ENCODE measurements at regions not wholly inside any gene's neighbourhood (a gene's known extent, or its start where the extent isn't known, plus 50 kb on each side); places are given as distances from the start of the nearest gene placed in this dataset.
"Not testable (repeated sequence)": the region's sequence is repeated elsewhere in the genome, so short reads cannot be mapped to it uniquely, and the experiment has no call there.

DNA sequence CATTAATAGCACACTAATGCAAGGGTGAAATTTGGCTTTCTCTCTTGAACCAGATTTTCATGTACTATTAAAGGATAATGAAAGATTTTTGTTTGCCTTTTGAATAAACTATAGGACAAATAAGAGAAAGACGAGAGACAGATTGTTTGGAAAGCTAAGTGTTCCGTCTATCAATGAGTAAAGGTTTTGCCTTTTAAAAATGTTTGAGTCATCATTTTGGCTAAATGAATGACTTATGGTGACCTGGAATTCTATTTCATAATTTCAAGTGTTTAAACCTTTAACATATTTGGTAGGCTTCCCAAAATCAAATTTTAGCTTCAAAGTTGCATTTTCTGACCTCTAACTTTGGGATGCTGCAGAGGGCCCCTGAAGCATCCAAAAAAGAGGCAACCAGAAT is 145.2 kb downstream of the SLC25A46 start:
- no peaks in the 10 kb centered on the region for H3K4me1 ChIP-seq

DNA sequence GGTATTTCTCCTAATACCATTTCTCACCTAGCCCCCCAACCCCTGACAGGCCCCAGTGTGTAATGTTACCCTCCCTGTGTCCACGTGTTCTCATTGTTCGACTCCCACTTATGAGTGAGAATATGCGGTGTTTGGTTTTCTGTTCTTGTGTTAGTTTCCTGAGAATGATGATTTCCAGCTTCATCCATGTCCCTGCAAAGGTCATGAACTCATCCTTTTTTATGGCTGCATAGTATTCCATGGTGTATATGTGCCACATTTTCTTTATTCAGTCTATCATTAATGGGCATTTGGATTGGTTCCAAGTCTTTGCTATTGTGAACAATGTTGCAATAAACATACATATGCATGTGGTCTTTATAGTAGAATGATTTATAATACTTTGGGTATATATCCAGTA is 148.4 kb downstream of the SLC25A46 start:
- H3K27ac ChIP-seq, H3K36me3 ChIP-seq, H3K4me3 ChIP-seq, H3K9ac ChIP-seq, H4K20me1 ChIP-seq, H3K9me3 ChIP-seq, H3K4me2 ChIP-seq, H3K4me1 ChIP-seq, H3K27me3 ChIP-seq: not testable (repeated sequence)

More for the DNA sequence above, 145.2 kb downstream of the SLC25A46 start:
- H3K9me3 ChIP-seq, result no peaks in the 10 kb centered on the region
- no peak overlapping the region for H3K9ac ChIP-seq
- no peak overlapping the region for H3K4me2 ChIP-seq
- H3K27ac ChIP-seq, result no peak overlapping the region
- H3K27me3 ChIP-seq, result no peaks in the 10 kb centered on the region
- no peak for TF ChIP-seq Cebpa-rat (IDR thresholded peaks at IDR 0.05)
- no peaks in the 10 kb centered on the region for H4K20me1 ChIP-seq
- H3K36me3 ChIP-seq, result no peaks in the 10 kb centered on the region
- no peak overlapping the region for H3K4me3 ChIP-seq

DNA sequence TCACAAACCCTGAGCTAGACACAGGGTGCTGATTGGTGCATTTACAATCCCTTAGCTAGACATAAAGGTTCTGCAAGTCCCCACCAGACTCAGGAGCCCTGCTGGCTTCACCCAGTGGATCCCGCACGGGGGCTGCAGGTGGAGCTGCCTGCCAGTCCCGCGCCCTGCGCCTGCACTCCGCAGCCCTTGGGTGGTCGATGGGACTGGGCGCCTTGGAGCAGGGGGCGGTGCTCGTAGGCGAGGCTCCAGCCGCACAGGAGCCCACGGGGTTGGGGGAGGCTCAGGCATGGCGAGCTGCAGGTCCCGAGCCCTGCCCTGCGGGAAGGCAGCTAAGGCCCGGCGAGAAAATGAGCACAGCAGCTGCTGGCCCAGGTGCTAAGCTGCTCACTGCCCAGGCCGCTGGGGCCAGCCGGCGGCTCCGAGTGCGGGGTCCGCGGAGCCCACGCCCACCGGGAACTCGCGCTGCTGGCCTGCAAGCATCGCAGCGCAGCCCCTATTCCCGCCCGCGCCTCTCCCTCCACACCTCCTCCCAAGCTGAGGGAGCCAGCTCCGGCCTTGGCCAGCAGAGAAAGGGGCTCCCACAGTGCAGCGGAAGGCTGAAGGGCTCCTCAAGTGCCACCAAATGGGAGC is 155.2 kb downstream of the SLC25A46 start:
- H3K27me3 ChIP-seq, H3K4me1 ChIP-seq, H3K4me2 ChIP-seq, H3K9ac ChIP-seq, H3K4me3 ChIP-seq, H3K9me3 ChIP-seq, H3K27ac ChIP-seq, H4K20me1 ChIP-seq, H3K36me3 ChIP-seq: not testable (repeated sequence)

DNA sequence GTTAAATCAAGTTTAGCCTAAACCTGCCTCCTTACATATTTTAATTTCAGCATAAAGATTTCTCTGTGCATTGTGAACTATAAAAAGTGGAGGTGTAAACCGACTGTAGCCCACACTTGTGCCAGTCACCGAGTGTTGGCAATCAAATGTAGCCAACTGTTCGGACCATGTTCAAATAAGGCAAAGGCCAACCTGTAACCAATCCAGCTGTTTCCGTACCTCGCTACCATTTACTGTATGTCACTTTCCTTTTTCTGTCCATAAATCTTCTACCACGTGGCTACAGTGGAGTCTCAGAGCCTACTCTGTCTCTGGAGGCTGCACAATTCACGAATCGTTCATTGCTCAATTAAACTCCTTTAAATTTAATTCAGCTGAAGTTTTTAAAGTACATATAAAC is 156.0 kb downstream of the SLC25A46 start:
- Histone ChIP-seq H3K9me3 (peaks cover 6% of the 10 kb centered on the region; the same call in 1 of the 2 replicates), H3K4me1 (no peaks in the 10 kb centered on the region), H3K9ac (no peak overlapping the region), H3K36me3 (no peaks in the 10 kb centered on the region), H4K20me1 (no peaks in the 10 kb centered on the region), H3K27me3 (no peaks in the 10 kb centered on the region), H3K4me2 (no peak overlapping the region), H3K4me3 (no peak overlapping the region), H3K27ac (no peak overlapping the region)
- TF ChIP-seq Cebpa-rat (IDR thresholded peaks at IDR 0.05), result no peak

DNA sequence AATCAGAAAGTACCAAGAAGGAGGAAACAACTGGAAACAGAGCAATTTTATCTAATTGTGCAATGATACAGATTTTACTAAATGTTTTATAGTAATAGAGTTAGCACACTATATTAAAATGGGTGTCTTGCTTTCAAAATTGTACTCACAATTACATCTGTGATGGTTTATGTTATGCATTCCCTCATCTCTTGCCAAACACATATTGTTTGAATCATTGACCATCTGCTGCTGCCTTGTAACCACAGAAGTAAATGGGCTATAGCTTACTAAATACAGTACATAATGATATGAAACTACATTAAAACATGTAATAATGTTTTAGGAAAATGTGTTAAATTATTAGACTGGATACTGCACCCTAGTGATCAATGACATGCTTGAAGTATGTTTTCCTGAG is 158.1 kb downstream of the SLC25A46 start:
- H3K36me3 ChIP-seq, result no peaks in the 10 kb centered on the region
- no peak overlapping the region for H3K4me2 ChIP-seq
- no peak overlapping the region for H3K27ac ChIP-seq
- H3K27me3 ChIP-seq, result no peaks in the 10 kb centered on the region
- H3K4me3 ChIP-seq, result no peak overlapping the region
- no peaks in the 10 kb centered on the region for H4K20me1 ChIP-seq
- H3K4me1 ChIP-seq, result no peaks in the 10 kb centered on the region
- H3K9ac ChIP-seq, result no peak overlapping the region
- H3K9me3 ChIP-seq, result peaks cover 6% of the 10 kb centered on the region; the same call in 1 of the 2 replicates
- TF ChIP-seq Cebpa-rat (IDR thresholded peaks at IDR 0.05), result no peak

DNA sequence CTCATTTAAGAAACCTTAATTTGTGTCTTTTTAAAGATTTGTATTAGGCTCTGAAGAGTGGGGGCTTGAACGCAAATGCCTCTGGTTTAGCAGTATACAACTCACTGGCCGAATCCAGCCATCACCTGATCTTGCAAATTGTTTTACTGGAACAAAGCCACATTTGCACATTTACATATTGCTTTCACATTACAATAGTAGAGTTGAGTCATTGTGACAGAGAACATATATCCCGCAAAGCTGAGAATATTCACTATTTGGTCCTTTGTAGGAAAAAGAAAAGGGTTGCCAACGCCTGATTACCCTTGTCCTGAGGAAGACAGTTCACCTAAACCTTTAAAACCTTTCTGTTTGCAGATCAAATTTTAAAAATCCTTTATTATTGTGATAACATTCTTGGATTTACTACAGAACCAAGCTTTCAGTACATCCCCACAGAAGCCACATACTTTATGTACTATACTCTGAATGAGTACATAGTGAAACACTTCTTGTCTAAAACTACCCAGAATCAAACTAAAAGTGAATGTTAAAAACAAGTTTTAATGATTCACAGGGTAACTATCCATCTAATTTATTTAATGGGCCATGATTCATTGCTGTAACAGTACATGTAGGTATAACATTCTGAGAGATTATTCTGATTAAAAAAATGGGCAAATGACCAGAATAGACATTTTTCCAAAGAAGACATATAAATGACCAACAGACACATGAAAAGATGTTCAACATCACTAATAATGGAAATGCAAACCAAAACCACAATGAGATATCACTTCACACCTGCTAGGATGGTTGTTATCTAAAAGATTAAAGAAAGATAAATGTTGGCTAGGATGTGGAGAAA is 161.0 kb downstream of the SLC25A46 start:
- no peaks in the 10 kb centered on the region for H4K20me1 ChIP-seq
- H3K4me3 ChIP-seq, result no peak overlapping the region
- H3K9me3 ChIP-seq, result no peaks in the 10 kb centered on the region
- H3K36me3 ChIP-seq, result no peaks in the 10 kb centered on the region
- H3K27ac ChIP-seq, result no peak overlapping the region
- H3K4me1 ChIP-seq, result no peaks in the 10 kb centered on the region
- H3K4me2 ChIP-seq, result no peak overlapping the region
- TF ChIP-seq Cebpa-rat (IDR thresholded peaks at IDR 0.05), result no peak
- H3K9ac ChIP-seq, result no peak overlapping the region
- no peaks in the 10 kb centered on the region for H3K27me3 ChIP-seq

DNA sequence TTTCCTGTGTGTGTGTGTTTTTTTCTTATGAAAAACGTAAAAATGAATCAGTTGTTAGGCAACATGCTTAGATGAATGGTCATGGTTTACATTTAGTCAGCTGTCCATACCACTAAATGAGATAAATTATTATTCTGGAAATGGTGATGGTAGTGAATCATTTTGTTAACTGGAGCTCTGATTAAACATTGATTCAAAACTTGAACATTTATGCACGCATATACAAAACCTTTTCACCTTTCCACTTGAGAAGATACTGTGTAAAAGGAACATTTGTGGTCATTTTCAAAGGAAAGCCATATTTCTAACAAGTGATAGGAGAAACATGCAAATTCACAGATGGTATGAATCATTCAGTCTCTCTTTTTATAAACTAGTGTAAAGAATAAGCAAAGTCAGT is 162.0 kb downstream of the SLC25A46 start:
- Histone ChIP-seq H3K36me3 (no peaks in the 10 kb centered on the region), H3K27ac (no peak overlapping the region), H3K27me3 (no peaks in the 10 kb centered on the region), H3K9ac (no peak overlapping the region), H3K4me3 (no peak overlapping the region), H3K4me1 (no peaks in the 10 kb centered on the region), H3K4me2 (no peak overlapping the region), H4K20me1 (no peaks in the 10 kb centered on the region), H3K9me3 (no peaks in the 10 kb centered on the region)
- TF ChIP-seq Cebpa-rat (IDR thresholded peaks at IDR 0.05), result no peak

DNA sequence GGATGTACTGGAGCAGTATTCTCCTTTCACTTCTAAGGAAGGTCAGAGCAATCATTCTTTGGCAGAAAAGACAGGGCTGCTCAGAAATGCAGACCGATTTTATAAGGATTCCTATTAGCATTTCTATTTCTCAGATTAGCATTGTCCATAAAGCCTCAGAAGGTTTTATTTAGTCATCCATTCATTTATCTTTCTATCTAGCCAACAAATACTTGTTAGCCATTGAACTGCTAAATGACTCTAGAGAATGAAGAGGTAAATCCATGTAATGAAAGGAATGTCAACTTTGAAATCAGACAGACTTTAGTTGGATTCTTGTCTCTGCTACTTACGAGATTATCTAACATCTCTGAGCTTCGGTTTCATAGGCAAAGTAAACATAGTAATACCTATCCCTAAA is 165.2 kb downstream of the SLC25A46 start:
- H3K27ac ChIP-seq, result no peak overlapping the region
- no peak overlapping the region for H3K4me2 ChIP-seq
- H3K9ac ChIP-seq, result no peak overlapping the region
- no peaks in the 10 kb centered on the region for H3K36me3 ChIP-seq
- no peaks in the 10 kb centered on the region for H4K20me1 ChIP-seq
- H3K4me3 ChIP-seq, result no peak overlapping the region
- no peaks in the 10 kb centered on the region for H3K27me3 ChIP-seq
- TF ChIP-seq Cebpa-rat (IDR thresholded peaks at IDR 0.05), result no peak
- H3K4me1 ChIP-seq, result no peaks in the 10 kb centered on the region
- no peaks in the 10 kb centered on the region for H3K9me3 ChIP-seq

DNA sequence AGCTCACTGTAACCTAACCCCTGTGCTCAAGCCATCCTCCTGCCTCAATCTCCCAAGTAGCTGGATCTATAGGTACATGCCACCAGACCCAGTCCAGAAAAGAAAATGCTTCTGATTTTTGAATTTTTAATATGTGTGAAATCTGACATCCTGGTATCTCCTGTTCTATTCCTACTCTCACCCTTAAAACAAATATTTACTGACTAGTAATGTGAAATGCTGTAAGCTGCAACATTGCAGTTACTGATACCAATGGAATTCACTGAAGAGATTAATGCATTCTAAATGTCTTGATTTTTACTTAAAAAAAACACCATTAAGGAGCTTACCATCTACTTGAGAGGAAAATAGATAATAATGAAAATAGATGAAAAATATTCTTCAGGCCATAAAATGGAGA is 162.7 kb upstream of the TSLP start:
- Histone ChIP-seq H3K36me3 (no peaks in the 10 kb centered on the region), H3K9ac (no peak overlapping the region), H3K4me3 (no peak overlapping the region), H3K4me2 (no peak overlapping the region), H3K4me1 (no peaks in the 10 kb centered on the region), H3K27me3 (no peaks in the 10 kb centered on the region), H3K9me3 (no peaks in the 10 kb centered on the region), H3K27ac (no peak overlapping the region), H4K20me1 (no peaks in the 10 kb centered on the region)
- no peak for TF ChIP-seq Cebpa-rat (IDR thresholded peaks at IDR 0.05)

DNA sequence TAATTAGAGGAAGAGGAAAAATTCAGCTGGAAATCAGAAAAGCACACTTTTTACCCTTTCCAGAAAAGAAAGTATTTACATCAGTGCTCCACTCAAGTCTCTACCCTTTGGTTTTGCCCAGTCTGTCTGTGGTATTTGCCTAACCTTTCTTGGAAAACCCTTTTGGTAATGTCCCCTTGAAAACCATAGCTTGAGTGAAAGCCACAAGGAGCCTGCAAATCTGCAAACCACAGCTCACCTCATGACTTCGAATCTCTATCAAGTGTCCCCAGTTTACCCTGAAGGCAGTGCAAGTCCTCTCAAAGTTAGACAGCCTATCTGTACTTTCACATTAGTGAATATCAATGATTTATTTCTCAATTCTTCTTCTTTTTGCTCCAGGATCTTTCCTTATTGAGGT is 162.1 kb upstream of the TSLP start:
- H3K27ac ChIP-seq, result no peak overlapping the region
- no peak overlapping the region for H3K9ac ChIP-seq
- H3K36me3 ChIP-seq, result no peaks in the 10 kb centered on the region
- no peak for TF ChIP-seq Cebpa-rat (IDR thresholded peaks at IDR 0.05)
- H3K4me2 ChIP-seq, result no peak overlapping the region
- H3K27me3 ChIP-seq, result no peaks in the 10 kb centered on the region
- no peaks in the 10 kb centered on the region for H3K4me1 ChIP-seq
- H4K20me1 ChIP-seq, result no peaks in the 10 kb centered on the region
- H3K4me3 ChIP-seq, result no peak overlapping the region
- H3K9me3 ChIP-seq, result no peaks in the 10 kb centered on the region

All from BLaER1 (cell line).